Activated B cell treated with CpG ODN at 0.5 μM for 24 hours (primary cell): ENCODE measurements at regions not wholly inside any gene's neighbourhood (a gene's known extent, or its start where the extent isn't known, plus 50 kb on each side); places are given as distances from the start of the nearest gene placed in this dataset.

Experiments used
- ATAC-seq: fragments of 200-7000 bp; cut with Tn5 transposase; one replicate; pipeline ENCODE4 v1.10.0; 2021; ENCODE audit warnings: low read depth, mild to moderate bottlenecking, moderate library complexity
- CTCF ChIA-PET: fragments of 350-600 bp; sonication (Branson Sonifier 250); formaldehyde crosslinking; loops from one replicate; lab custom pipeline; 2021; ENCODE audit warnings: antibody characterized with exemption; lab: Charles Lee
- POLR2A ChIA-PET: fragments of 350-600 bp; sonication (Branson Sonifier 250); formaldehyde crosslinking; loops from one replicate; lab custom pipeline; 2021; ENCODE audit warnings: antibody characterized with exemption; lab: Charles Lee
- DNase-seq: peaks from one replicate; pipeline ENCODE4 v3.0.0; 2022
- H3K27ac Mint-ChIP-seq: one replicate; pipeline ENCODE4 v1.8.0; 2020; ENCODE audit warnings: mixed read lengths
- H3K27me3 Mint-ChIP-seq: one replicate; pipeline ENCODE4 v1.8.0; 2021; ENCODE audit warnings: mixed read lengths
- H3K36me3 Mint-ChIP-seq: one replicate; pipeline ENCODE4 v1.8.0; 2021; ENCODE audit warnings: low read depth, mixed read lengths
- H3K4me1 Mint-ChIP-seq: one replicate; pipeline ENCODE4 v1.8.0; 2021; ENCODE audit warnings: mixed read lengths
- H3K4me3 Mint-ChIP-seq: one replicate; pipeline ENCODE4 v1.8.0; 2020; ENCODE audit warnings: mild to moderate bottlenecking, mixed read lengths
- H3K9me3 Mint-ChIP-seq: one replicate; pipeline ENCODE4 v1.8.0; 2020; ENCODE audit warnings: mixed read lengths
- CTCF ChIP-seq: fragments of 200-600 bp; IDR thresholded peaks from one replicate; pipeline ENCODE4 v1.8.0; 2022; ENCODE audit warnings: antibody characterized with exemption, mild to moderate bottlenecking
- intact Hi-C: fragments of 100-400 bp; cut with micrococcal nuclease; formaldehyde crosslinking; loops from one replicate; pipeline ENCODE4 v1.15.1; 2024

- Mint-ChIP-seq H3K4me3 (no peak overlapping the region), H3K27me3 (peaks cover 30% of the 10 kb centered on the region), H3K4me1 (no peaks in the 10 kb centered on the region), H3K36me3 (no peaks in the 10 kb centered on the region), H3K9me3 (peaks cover 5% of the 10 kb centered on the region), H3K27ac (no peak overlapping the region)
- TF ChIP-seq CTCF, result no peak
- ChIA-PET CTCF (no interaction called here), POLR2A (no interaction called here)
- intact Hi-C loops, result no loop called here
- no peak for ATAC-seq
- DNase-seq, result no peak
These were observed 70.0 kb upstream of the ALX4 start for GRCh38 chr11:44380009-44380313.

GRCh38 chr11:44380820-44381219, 70.9 kb upstream of the ALX4 start:
- H3K36me3 Mint-ChIP-seq, result no peaks in the 10 kb centered on the region
- ChIA-PET POLR2A (no interaction called here), CTCF (no interaction called here)
- peaks cover 5% of the 10 kb centered on the region for H3K9me3 Mint-ChIP-seq
- H3K4me3 Mint-ChIP-seq, result no peak overlapping the region
- peaks cover 36% of the 10 kb centered on the region for H3K27me3 Mint-ChIP-seq
- ATAC-seq (no peak), DNase-seq (no peak)
- no peak for TF ChIP-seq CTCF
- no peaks in the 10 kb centered on the region for H3K4me1 Mint-ChIP-seq
- intact Hi-C loops, result no loop called here
- no peak overlapping the region for H3K27ac Mint-ChIP-seq

DNA sequence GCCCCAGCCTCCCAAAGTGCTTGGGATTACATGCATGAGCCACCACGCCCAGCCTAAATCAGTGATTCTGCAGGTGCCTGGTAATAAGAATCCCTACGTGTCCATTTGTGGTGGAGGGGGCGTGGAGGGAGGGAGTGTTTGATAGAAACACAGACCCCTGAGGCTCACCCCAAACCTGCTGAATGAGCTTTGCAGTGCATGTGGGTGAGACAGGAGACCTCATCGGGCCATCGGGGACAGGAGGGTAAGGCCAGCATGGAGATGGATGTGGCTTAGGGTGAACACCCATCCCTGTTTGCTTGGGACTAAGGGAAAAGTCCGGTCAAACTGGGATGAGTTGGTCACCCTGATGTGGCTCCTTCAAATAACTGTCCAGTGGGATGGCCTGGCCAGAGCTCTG, 71.3 kb upstream of the ALX4 start:
- CTCF ChIA-PET, result no interaction called here
- DNase-seq (no peak), ATAC-seq (no peak)
- Mint-ChIP-seq H3K9me3 (peaks cover 5% of the 10 kb centered on the region), H3K27ac (no peak overlapping the region), H3K4me1 (no peaks in the 10 kb centered on the region), H3K36me3 (no peaks in the 10 kb centered on the region), H3K27me3 (peaks cover 36% of the 10 kb centered on the region), H3K4me3 (no peak overlapping the region)
- POLR2A ChIA-PET, result no interaction called here
- intact Hi-C loops, result no loop called here
- no peak for TF ChIP-seq CTCF

DNA sequence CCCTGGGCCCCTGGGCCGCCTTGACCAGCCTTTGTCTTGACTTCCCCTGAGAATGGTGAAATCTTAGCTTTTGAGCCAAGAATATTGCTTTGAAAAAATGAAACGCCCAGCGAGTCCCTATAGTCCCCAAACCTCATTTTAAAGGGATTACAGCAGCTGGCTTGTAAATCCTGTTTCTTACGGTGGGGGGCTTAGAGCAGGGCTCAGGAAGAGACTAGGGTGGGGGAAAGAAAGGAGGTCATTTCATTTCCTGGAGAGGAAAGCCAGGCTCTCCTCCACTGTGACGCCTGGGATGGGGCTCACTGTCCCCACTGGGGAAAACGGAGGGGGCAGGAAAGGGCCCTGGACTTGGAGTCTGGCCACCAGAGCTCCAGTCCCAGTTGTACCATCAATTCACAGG, 72.2 kb upstream of the ALX4 start:
- peaks cover 36% of the 10 kb centered on the region for H3K27me3 Mint-ChIP-seq
- H3K27ac Mint-ChIP-seq, result no peak overlapping the region
- intact Hi-C loops, result no loop called here
- CTCF ChIA-PET, result no interaction called here
- ATAC-seq (no peak), DNase-seq (no peak)
- no peaks in the 10 kb centered on the region for H3K4me1 Mint-ChIP-seq
- no peak for TF ChIP-seq CTCF
- H3K9me3 Mint-ChIP-seq, result peaks cover 5% of the 10 kb centered on the region
- no peak overlapping the region for H3K4me3 Mint-ChIP-seq
- POLR2A ChIA-PET, result no interaction called here
- no peaks in the 10 kb centered on the region for H3K36me3 Mint-ChIP-seq

GRCh38 chr11:44382656-44383240, 72.8 kb upstream of the ALX4 start:
- Mint-ChIP-seq H3K4me1 (no peaks in the 10 kb centered on the region), H3K27ac (no peak overlapping the region), H3K27me3 (peaks cover 39% of the 10 kb centered on the region), H3K9me3 (peaks cover 1% of the 10 kb centered on the region), H3K4me3 (no peak overlapping the region), H3K36me3 (no peaks in the 10 kb centered on the region)
- POLR2A ChIA-PET, result no interaction called here
- no peak for TF ChIP-seq CTCF
- intact Hi-C loops, result no loop called here
- CTCF ChIA-PET, result no interaction called here
- ATAC-seq (no peak), DNase-seq (no peak)
